Mammary epithelial cell (primary cell): ENCODE measurements at regions not wholly inside any gene's neighbourhood (a gene's known extent, or its start where the extent isn't known, plus 50 kb on each side); places are given as distances from the start of the nearest gene placed in this dataset.

Experiments
- EZH2 ChIP-seq: IDR thresholded peaks from 2 replicates; pipeline ENCODE4 v1.6.1; 2012; ENCODE audit warnings: low read length, inconsistent platforms, borderline replicate concordance
- TF ChIP-seq, protein P1 (sequence below), 2 donors: IDR thresholded peaks in 1 of 2; conservative IDR thresholded peaks in 1 of 2; 2 replicates each; pipeline ENCODE4 v1.5.1; 2011 to 2012; ENCODE audit warnings: inconsistent platforms in 2 of 2, low read length in 2 of 2, mild to moderate bottlenecking in 2 of 2, control low read depth in 1 of 2, low read depth in 1 of 2; ENCODE audit not compliant: insufficient read depth in 1 of 2; ENCODE audit errors: extremely low read depth in 1 of 2

GRCh38 chr5:98179791-98180755 is 593.4 kb upstream of the RGMB start:
- TF ChIP-seq, protein P1, sequence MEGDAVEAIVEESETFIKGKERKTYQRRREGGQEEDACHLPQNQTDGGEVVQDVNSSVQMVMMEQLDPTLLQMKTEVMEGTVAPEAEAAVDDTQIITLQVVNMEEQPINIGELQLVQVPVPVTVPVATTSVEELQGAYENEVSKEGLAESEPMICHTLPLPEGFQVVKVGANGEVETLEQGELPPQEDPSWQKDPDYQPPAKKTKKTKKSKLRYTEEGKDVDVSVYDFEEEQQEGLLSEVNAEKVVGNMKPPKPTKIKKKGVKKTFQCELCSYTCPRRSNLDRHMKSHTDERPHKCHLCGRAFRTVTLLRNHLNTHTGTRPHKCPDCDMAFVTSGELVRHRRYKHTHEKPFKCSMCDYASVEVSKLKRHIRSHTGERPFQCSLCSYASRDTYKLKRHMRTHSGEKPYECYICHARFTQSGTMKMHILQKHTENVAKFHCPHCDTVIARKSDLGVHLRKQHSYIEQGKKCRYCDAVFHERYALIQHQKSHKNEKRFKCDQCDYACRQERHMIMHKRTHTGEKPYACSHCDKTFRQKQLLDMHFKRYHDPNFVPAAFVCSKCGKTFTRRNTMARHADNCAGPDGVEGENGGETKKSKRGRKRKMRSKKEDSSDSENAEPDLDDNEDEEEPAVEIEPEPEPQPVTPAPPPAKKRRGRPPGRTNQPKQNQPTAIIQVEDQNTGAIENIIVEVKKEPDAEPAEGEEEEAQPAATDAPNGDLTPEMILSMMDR (conservative IDR thresholded peaks at IDR 0.05 in 1 of 2, IDR thresholded peaks at IDR 0.05 in 1 of 2; ENCODE audit: extremely low read depth in 1 of 2, insufficient read depth in 1 of 2, low read depth in 1 of 2, low read length in 2 of 2), result no peak
- no peak for TF ChIP-seq EZH2
